GM19240 (cell line): ENCODE measurements at regions not wholly inside any gene's neighbourhood (a gene's known extent, or its start where the extent isn't known, plus 50 kb on each side); places are given as distances from the start of the nearest gene placed in this dataset.

Experiments used
- DNase-seq: peaks from one replicate; pipeline ENCODE4 v3.0.0; 2011; ENCODE audit warnings: low spot score; ENCODE audit not compliant: insufficient read length

DNA sequence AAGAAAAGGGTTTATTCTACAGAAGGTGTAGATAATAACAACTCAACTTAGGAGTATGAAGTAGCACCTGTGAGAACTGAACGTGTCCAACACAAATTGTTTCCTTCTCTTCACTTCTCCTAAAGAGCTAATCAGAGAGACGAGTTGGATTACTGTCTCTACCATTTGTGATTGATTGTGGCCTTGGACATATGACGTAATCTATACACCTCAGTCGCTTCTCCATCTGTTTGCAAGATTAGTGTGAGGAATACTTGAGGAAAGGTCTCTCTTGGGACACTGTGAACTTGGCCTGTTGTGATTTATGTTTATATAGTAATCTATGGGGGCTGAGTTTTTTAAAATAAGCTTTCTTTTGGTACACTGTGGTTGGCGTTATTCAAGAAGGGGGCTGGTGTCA, 182.0 kb downstream of the ZNF330 start:
- DNase-seq, result no peak

DNA sequence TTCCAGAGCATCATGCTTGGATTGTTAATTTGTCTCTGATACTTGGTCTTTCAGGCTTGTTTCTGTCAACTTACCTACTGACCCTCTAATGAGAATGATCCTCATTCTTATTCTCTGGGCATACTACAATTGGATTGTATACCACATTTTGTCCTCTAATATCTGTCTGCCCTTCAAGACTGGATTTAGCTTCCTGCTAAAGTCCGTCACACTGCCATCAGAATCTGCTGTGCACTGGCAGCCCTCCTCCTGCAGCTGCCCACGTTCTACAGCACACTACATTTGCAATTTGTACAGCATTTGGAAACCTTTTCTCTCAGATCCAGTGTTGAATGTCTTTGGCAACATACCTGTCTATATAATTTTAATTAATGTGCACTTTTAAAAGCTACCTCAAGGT, 183.1 kb downstream of the ZNF330 start:
- no peak for DNase-seq

DNA sequence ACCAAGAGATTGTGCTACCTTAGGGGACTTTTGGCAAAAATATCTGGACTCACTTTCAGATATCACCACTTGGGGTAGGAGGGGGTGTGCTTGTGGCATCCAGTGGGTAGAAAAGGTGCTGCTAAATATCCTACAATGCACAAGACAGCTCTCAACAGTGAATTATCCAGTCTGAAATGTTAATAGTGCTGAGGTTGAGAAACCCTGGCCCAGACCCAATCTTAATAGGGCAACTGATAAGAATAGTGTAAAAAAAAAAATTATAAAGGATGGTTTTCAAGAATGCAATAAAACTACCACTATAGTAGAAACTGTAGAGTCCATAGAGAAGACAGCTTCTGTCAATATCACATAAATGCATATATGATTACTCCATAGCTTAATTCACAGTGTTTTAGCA, 185.5 kb downstream of the ZNF330 start:
- no peak for DNase-seq

- no peak for DNase-seq
Observed at GRCh38 chr4:141409556-141409955, 188.9 kb downstream of the ZNF330 start.

- DNase-seq, result no peak
Observed at GRCh38 chr4:141410839-141411238, 190.1 kb downstream of the ZNF330 start.

DNA sequence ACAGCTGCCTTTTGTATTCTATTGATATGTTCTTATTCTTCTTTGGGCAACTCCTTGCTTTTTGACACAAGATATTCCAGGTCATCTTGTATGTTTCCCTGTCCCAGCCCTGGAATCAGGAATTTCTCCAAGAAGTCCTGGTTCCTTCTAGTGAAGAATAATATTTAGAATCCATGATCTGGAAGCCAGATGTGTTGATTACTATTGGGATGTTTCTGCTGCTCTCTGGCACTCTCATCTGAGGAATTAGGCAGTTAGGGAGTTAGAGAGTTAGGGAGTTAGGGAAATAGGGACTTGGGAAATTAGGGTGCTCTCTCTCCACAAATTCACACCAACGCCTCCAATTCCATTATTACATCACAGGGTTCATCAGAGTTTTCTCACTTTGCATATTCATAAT, 191.2 kb downstream of the ZNF330 start:
- no peak for DNase-seq

DNA sequence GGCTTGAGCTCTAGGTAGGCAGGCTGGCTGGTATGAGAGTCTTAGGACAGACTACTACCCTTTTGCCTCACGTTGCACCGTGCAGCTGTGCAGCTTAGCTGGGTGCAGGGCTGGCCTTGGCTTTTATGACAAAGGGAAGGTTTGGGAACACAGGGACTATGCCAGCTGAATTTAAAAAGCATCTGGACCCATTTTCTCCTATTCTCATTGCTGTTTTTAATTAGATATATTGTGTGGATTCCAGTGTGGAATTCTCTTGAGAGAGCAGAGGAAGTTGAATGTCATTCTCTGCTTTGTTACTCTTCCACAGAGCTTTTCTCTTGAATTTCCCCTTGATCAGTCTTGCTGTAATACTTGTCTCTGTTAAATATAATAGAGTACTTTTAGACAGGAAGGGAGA, 192.7 kb downstream of the ZNF330 start:
- DNase-seq, result no peak

GRCh38 chr4:141415651-141416050, 195.0 kb downstream of the ZNF330 start:
- no peak for DNase-seq

GRCh38 chr4:141416219-141416618, 195.5 kb downstream of the ZNF330 start:
- no peak for DNase-seq

GRCh38 chr4:141416677-141417363, 196.1 kb downstream of the ZNF330 start:
- no peak for DNase-seq

- DNase-seq, result no peak
Observed at GRCh38 chr4:141417387-141417786, 196.7 kb downstream of the ZNF330 start.

GRCh38 chr4:141425124-141425523, 204.4 kb downstream of the ZNF330 start:
- DNase-seq, result no peak

DNA sequence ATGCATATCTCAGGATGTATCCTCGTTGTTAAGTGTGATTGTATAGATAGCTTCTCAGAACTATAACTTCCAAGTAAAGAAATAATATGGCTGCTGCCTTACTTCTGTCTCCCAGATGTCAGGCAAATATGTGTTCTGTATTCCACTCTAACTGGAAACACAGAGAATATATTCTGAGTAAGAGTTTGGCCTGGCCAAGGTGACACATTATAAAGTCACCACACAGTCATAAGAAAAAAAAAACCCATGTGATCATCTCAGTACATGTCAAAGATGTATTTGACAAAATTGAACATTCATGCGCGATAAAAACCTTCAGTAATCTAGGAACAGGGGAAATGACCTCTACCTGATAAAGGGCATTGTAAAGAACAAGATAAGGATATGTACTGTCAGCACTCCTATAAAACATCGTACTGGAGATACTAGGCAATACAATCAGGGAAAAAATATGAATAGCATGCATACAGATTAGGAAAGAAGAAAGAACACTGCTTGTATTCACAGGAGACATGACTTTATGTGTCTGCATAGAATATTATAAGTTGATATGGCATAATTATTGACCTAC, 207.1 kb downstream of the ZNF330 start:
- no peak for DNase-seq

DNA sequence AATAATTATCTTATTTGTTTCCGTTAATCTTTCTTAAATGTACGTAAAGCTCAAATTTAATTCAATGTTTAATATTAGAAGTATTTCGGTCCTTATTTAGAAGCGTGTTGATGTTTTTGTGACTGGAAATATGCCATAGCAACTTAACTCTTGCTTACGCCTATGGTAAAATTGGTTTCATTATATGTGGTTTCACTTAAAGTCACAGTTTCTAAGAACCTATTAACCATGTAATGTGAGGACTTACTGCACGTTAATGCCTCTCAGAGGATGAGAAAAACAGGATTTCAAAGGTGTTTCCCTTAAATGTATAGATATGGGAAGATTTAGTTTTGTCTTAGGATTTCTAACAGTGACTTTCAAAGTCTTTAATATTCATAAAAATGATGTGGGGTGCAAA, 206.4 kb upstream of the IL15 start:
- DNase-seq, result no peak

DNA sequence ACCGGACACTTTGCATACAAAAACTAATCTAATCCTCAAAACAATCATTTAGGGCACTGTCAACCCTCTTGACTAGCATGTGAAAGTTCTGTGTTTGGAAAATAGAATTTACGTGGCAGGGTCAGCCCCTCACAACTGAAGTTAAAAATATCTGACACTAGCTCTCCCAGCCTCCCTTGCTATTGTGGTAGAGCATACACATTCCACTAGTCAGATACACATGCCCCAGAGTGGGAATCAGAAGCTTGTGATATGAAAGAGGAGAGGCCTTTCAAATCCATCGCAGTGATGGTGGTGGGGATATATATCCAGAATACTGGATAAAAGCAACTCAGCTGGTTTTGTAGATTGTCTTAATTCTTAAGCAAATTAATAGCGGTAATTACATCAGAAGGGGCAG, 205.7 kb upstream of the IL15 start:
- no peak for DNase-seq

DNA sequence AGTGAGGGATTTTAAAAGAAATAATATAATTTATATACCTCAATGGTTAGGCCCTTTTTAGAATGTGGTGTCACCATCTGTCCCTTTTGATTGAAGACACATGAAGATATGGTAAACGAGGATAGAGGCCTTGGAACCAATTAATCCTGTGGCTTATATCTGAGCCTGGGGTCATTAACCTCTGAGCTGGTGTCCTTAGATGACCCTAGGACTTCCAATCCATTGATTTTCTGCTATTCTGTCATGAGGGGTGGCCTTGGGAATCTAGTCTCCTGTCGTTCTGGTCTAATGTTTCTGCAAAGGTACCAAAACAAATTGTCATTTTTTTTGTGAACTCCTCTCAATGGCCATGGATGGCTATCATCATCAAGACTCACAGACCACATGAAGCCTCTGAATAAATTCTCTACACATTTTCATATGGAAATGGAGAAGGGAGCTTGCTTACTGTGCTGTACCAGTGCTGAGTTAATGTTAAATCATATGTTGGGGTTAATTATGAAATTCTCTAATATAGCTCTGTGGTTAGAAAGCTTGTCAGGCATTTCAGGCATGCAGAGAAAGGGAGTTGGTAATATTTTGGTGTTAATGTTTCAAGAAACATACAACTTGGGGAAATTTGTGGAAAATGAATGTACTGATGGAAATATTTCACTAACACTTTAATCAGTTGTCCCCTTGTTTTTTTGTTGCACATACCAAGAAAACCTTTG, 204.2 kb upstream of the IL15 start:
- DNase-seq, result no peak

DNA sequence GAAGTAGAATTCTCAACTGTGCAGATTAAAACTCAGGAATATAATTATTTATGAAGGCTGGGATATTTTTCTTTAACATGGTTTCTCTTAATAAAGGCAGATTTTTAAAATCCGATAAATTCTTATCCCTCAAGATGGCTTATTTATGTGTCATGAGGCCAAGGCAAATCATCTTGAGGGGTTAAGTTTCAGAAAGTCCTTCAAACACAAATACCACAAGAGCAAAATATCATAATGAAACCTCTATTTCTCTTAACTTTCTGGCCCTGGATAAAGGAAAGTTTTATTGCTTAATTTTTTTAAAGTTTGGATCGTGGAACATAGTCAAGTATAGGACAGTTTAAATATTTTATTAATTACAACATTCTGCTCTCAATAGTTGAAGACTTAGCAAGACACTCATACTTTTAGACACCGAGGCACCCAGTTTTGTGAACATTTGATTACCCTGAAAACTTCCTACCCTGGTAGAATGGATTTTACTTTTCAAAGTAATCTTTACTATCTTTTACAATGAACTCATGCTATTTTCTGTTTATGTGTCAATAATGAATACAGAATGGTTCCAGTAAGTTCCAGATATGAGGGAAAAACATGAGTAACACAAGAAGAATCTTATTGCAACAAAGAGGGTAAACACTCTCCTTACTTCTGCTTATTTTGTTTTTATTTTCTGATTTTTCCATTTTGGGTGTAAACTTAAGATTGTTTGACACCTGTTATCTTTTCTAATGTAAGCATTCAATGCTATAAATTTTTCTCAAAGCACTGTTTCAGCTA, 200.7 kb upstream of the IL15 start:
- no peak for DNase-seq

DNA sequence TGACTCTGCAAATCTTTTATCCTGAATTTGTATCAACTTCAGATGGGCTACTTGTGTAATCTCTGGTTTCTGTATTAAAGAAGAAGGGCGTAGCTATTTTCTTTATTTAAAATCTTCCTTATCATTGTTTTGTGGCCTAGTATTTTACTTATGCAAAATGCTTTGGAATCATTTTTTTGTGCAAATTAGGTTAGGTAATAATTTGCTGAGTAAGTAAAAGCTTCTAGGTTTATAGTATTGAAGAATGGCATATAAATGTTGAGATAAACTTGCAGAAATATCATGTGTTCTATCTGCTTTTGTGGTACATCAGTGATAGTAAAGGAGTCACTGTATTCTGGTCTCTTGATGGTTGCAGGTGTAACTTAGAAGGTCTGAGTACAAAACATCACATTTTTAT, 197.2 kb upstream of the IL15 start:
- DNase-seq, result no peak

DNA sequence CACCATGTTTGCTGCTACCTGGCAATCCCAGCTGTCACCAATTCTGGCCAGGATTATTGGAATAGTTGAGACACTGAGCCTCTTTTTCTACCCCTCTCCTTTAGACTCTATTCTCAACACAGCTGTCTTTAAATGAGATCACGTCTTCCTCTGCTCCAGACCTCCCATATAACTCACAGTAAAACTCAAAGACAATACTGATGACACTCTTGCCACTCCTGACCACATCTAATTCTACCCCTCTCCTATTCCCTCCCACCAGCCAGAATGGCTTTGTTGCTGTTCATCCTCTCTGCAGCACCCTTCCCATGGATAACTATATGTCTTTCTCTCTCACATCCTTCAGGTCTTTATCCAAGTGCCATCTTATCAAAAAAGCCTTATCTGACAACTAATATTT, 188.6 kb upstream of the IL15 start:
- no peak for DNase-seq

DNA sequence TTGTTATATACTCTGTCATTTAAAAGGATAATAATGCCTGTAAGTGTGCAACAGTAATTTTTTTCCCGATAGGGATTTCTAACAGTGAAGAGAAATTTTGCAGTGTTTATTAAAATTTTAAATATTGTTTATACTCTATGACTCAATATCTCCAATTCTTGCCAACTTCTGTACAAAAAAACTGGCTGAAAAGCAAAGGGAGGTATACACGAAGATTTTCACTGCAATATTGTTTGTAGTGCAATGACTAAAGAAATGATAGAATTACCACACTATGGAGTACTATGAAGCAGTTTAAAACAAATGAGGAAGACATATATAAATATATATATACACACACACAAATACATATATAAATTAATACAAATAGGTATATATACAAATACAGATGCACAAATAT, 187.9 kb upstream of the IL15 start:
- no peak for DNase-seq

GRCh38 chr4:141449927-141450326, 186.5 kb upstream of the IL15 start:
- no peak for DNase-seq

DNA sequence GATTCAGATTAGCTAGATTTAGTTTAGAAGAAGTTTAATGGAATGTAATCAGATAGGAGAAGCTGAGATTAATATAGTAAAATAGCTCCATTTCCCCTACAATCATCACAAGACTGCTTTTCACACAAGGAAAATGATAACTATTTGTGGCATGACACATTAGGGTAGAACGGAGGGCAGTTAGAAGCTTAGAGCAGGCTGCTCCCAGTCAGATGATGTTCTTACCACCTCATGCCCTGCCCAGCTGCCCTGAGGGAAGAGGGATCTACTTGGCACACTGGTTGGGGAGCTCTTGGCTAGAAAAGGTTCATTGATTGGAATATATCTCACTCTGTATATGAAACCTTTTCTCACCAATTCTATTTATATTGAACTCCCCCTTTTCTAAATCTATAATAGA, 180.7 kb upstream of the IL15 start:
- DNase-seq, result no peak
